Left hindlimb (tissue), 1 donor: ENCODE measurements at regions not wholly inside any gene's neighbourhood (a gene's known extent, or its start where the extent isn't known, plus 50 kb on each side); places are given as distances from the start of the nearest gene placed in this dataset.

ENCODE experiments used
- DNase-seq: peaks from one replicate; pipeline ENCODE4 v3.0.0-alpha.2; 2018

DNA sequence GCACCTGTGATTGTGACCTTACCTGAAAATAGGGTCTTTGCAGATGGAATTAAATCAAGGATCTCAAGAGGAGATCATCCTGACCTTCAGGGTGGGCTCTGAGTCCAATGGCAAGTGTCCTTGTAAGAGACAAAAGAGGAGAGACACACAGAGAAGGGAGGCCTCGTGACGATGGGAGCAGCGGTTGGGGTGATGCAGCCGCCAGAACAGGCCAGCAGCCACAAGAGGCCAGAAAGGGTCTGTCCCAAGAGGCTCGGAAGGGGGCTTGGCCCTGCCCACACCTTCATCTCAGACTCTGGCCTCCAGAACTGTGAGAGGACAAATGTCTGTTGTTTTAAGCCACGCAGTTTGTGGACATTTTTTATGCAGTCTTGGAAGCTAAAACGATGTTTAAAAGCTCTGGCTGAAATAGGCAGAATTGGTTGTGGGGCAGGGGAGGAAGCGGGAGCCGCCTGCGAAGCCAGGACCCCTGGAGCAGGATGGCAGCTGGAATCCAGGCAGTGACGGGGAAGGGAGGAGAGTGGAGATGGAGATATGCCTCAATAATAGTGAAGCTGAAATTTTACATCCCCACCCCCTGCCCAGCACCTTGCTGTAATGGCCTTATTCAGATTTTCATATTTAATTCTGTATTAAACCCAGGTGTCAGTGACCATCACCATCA lies 216.4 kb downstream of the ANKRD60 start:
- peak; percentile 18 for DNase-seq

DNA sequence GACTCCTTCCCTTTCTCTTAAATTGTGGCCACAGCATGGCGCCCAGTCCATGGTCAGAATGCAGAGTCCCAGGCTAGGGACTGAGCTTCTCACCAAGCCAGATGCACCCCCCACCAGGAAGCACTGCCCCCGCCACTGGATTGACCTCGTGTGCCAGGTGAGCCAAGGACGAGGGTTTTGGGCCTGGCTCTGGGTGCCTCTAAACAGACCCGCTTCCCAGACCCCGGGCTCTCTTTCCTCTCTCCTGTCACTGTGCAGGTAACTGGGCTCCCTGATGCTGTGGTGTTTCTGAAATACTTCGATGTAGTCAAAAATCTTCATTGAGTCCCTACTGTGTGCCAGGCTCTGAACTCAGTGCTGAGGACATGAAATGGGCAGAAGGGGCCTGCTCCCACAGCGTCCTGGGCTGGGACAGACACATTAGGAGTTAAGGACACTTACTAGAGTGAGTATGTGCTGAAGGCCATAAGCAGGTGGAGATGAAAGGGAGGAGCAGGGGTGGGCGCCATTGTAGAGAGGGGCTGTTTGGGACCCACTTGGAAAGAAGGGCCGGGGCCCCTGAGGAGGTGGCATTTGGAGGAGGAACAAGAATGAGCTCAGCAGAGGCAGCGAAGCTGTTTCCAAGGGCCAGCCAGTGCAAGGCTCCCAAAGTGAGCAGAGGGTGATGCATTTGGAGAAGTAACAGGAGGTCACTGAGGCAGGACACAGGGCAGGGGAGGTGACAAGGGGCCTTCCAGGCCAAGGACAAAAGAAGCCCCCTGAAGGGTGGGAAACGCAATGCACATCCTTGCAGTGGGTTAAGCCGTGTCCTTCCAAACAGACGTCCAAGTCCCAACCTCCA lies 217.1 kb downstream of the ANKRD60 start:
- DNase-seq = peak; percentile 18

DNA sequence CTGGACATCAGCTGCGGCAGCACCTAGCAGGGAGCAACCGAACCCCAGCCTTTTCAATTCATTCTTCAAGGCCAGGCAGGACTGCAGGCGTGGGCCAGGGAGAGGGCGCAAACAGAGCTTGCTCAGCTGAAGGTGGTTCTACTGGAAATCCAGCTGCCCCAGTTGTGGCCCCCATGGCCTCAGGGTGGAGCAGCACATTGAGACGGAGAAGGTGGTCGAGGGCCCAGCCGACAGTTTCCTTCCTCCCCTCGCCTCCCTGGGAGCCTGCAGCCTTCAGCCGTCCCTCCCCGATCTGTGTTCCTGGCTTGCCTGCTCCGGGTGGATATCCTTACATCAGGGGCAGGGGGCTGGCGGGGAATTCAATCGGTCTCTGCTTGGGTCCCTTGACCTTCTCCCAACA lies 217.8 kb downstream of the ANKRD60 start:
- no peak for DNase-seq

DNA sequence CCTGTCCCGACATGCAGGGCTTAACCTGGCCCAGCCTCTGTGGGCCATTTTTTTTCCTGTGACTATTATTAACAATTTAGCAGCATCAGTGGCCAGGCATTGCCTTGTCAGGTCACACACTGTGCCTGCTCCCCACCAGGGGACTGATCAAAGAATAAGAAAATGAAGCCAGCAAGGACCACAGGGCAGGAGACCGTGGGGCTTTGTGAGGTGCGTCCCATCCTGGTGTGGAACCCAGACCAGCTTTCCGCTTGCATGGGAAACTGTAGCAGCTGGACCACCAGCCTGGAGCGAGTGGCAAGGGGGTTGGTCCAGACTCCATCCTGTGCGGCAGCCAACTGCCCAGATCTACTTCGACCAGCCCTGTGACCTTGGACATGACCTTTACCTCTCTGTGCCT lies 218.3 kb downstream of the ANKRD60 start:
- DNase-seq = no peak

DNA sequence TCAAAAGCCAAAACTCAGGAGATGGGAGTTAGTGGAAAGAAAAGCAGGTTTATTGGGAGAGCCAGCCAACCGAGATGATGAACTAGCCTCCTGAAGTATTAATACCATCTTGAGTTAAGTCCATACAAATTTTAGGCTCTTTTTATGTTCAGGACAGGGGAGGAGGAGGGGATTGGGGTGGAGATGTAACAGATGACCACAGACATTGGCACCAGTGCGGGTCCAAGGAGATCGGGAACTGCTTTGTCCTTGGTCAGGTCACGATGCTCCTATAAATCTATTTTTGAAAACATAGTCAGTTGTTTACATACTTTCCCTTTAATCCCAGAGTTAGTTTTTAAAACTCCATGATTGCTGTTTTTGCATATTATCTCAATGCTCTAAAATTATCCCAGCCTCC lies 219.6 kb downstream of the ANKRD60 start:
- no peak for DNase-seq

DNA sequence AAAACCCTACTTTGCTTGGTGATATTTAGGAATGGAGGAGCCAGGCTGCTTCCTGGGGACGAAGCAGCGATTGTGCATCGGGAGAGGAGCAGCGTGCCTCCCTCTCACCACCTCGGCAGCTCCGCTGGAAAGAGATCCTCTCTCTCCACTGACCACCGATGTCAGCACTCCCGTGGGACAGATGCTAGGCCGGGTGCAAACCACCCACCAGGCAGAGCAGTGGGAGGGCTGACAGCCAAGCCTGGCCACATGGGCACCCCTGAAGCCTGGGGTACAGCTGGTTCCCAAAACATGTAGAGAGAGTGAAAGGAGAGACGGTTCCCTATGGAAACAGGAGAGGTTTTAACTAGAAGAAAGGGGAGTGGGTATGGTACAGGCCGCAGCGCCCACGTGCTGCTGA lies 220.0 kb downstream of the ANKRD60 start:
- DNase-seq = no peak

DNA sequence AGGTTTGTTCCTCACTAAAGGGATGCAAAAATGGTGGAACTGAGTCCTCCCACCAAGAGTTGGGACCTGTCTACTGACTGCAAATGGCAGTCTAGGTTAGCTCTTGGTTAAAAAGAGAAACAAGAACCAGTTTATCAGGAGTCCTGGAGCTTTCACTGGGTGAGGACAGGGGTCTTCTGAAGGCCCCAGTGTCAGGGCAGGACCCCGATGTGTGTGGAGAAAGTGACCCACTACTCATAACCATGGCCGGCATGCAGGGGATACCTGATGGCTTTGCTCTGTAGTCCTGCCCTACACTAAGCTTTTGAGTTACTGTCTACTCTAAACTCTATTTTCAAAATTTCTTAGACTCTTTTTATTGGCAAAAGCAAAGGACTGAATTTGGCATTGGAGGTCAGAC lies 220.5 kb downstream of the ANKRD60 start:
- DNase-seq = no peak

DNA sequence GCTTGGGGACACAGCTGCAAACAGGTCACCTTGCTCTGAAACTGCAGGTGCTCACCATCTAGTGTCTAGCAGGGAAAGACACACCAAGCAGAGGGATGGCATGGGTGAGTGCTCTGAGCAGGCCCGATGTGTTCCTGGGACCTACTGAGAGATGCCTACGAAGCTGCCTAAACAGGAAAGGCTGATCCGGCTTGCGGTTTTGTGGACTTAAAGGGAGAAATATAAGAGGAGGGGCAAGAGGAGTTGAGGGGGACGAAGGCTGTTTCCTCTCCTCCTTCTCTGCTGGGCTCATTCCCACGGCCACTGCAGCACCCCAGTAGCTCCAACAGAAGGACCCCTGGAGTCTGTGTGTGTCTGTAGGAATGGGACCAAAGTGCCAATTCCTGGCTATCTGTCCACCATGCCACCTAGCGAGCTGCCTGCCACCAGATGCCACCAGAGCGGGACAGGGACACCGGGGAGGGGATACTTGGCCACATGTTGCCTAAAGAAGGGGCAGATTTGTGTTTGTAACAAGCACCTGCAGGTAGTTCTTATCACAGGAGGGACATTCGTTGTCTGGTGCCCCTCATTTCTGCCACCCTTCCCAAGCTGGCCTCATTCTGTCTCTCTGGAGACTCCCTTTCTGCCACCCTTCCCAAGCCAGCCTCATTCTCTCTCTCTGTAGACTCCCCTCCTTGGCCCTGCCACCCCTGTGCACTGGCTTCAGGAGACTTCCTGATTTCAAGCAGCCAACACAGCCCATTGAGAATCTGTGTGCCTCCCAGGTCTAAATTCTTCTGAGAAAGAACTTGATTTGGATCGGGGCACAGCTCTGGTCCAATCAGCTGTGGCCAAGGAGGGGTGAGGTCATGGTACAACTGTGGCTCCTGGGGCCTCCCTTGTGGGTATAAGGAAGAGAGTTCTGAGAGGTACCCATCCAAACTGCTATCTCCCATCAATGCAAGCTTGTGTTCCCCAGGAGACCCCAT lies 221.8 kb downstream of the ANKRD60 start:
- peak; percentile 11 for DNase-seq

DNA sequence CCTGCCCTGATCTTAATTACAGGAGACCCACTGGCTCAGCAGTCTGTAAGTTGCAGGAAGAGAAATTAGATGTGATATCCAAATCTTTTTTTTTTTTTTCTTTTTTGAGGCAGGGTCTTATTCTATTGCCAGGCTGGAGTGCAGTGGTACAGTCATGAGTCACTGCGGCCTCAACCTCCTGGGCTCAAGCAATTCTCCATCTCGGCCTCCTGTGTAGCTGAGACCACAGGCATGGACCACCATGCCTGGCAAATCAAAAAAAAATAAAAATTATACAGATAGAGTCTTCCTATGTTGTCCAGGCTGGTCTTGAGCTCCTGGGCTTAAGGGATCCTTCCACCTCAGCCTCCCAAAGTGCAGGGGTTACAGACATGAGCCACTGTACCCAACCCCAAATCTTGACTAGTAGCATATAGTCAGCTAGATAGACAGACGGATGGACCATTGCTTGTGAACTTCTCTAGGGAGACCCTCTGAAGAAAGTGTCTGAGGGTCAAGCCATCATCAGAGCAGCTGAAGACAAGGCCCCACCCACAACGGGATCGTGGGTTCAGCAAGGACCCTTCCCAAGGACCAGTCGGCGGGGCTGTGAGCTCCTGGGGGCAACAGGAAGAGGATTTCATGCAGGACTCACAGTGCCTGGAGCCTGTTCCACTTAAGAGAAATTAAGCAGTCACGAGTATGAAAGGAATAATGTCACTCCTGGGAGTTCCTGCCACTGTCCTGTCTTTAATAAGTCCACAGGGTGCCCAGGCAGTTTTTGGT lies 222.7 kb downstream of the ANKRD60 start:
- DNase-seq = no peak

DNA sequence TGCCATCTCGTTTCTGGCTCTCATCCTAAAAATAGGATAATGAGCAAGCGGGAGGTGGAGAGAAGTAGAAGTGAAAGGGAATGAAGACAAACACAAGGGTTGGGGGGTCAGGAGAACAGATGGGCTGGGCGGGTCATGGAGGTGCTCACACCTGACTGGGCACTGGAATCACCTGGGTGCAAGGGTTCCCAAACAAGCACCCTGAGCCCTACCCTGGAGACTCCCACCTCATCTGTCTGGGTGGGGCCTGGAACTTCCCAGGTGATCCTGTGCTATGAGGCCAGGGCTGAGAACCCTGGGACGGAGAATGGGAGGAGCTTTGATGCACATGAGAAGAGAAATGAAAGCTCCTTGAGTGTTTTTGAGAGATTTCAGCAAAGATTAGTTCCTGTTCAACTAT lies 223.6 kb downstream of the ANKRD60 start:
- no peak for DNase-seq

DNA sequence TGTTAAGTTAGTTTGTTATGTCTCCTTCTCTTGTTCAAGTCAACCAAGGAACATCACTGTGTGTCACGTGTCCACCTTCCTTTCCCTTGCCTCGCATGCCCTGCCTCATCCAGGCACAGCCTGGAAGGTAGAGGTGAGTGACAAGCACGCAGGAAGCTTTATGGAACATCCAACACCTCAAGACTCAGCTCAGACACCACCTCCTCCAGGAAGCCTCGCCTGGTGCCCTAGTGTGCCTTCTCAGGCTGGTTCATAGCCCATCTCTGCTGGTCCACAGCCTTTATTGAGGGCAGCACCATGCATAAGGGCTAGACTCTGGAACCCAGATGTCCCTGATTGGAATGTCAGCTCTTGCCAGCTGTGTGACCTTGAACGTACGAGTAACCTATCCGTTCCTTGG lies 224.3 kb downstream of the ANKRD60 start:
- no peak for DNase-seq

DNA sequence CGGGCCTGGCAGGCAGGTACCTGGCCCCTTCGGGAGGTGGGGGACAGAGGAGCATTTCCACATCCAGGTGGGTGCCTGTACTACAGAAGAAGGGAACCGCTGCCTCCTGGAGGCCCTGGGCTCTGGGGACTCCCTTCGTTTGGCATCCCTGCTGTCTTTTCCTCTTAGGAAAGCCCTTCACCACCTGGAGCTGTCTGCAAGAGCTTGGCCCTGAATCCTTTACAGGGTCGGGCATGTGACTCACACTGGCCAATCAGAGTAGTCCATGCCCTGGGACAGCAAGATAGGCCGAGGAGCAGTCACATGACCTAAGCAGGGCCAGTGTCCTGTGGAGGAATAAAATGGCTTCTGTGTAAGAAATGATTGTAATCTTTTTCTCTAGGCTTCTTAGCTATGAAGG lies 224.9 kb downstream of the ANKRD60 start:
- DNase-seq = no peak

DNA sequence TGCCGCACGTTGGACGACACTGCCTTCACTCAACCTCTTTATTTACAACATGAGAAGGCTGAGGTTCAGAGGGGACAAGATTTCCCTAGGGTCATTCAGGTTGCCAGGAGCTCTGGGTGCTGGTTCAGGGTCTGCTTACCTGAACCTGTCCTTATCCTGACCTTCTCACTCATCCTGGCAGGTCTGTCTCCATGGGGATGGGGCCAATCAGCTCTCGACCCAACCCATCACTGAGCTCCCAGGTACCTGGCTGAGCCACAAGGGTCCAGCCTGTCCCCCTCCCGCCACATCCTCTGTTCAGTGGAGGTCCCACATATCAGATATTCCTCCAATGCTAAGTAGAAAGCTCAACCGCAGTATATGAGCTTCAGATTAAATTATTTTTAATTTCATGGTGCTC lies 225.6 kb downstream of the ANKRD60 start:
- no peak for DNase-seq

DNA sequence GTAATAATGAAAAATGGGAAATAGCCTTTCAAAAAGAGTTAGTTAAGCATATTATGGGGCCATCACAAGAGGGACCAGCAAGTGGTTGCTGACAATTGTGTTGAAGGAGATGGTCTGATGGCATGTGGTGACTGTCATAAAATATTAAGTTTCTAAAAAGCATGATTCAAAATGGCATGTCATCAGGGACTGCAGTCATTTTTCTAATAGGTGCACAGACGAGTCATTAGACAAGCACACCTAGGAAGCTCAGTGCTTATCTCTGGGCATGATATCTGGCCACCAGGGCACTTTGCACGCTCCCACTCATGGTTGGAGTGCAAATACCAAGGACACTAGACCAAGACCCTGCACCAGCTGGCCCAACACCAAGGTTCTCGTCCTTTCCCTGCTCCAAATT lies 226.5 kb downstream of the ANKRD60 start:
- DNase-seq = no peak

DNA sequence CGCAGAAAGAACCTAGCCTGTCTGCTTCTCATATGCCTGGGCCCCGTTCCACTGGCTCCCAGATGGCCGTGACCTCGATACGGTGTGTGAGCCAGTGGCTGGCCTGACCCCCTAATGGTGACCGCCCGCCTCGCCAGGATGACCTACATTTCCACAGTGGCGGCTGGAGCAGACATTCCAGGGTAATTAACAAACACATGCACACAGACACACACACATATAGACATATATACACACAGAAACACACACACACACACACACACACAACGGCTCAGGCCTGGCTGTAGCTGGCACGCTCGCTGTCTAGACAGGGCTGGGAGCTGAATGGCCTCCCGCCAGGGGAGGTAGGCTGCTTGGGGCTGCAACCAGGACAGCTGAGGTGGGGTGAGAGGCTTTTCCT lies 227.1 kb downstream of the ANKRD60 start:
- peak; percentile 68 for DNase-seq

DNA sequence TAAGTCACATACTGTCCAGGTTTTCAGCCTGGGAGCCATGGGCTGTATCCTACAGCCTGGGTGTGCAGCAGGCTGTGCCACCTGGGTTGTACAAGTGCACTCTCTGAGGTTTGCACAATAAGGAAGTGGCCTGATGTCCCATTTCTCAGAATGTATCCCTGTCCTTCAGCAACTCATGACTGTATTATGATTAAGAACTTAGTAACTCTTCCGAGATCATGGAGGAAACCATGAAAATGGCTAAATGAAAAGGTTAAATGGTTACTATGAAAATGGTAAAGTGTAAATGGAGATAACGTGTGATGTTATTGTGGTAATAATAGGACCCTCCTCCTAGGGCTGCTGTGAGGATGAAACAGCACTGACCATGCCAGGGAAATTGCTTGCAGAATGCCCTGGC lies 227.6 kb downstream of the ANKRD60 start:
- DNase-seq = no peak

DNA sequence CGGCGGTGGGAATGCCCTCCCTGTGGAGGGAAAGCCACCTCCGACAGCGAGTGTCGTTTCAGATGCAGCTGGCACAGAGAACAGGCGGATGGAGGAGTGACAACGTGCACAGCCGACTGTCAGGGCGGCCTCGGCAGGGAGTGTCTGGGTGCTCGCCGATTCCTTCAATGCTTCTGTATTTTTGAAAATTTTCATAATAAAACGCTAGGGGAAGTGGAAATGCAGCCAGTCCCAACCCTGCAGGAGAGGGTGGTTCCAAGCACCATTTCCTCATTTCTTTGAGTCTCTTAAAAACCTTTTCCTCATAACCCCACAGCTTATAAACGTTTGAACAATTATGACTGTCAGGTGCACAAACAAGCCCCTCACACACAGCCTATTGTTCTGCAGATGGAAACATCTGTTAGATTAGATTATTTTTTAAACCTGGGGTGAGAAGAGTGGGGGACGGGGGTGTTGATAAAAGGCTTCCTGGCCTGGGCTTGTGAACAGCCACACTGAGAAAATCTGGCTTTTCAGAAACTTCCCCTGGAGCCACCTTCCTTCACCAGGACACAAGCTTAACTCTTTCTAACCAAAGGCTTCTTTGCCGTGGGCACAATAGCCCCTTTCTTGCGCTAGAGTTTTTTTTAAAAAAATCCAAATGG lies 228.9 kb downstream of the ANKRD60 start:
- peak; percentile 53 for DNase-seq

DNA sequence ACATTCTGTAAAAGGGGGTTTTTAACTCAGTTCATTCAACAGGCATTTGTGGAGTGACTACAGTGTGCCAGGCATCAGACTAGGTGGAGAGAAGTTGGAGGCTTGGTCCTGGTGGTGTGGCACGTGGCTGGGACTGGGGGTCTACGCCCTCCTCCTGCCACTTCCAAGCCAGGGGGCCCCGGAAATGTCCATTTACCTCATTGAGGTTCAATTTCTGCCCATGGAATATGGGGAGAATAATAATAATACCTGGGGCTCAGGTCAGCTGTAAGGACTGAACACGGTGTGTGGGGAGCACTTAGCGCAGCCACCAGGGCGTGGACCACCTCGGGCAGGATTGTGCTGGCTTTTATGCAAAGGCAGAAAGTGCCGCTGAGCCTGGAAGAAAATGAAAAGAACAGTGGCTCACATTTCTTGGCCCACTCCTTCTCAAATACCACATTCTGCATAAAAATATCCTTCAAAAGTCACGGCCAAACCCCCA lies 229.4 kb downstream of the ANKRD60 start:
- DNase-seq = no peak

DNA sequence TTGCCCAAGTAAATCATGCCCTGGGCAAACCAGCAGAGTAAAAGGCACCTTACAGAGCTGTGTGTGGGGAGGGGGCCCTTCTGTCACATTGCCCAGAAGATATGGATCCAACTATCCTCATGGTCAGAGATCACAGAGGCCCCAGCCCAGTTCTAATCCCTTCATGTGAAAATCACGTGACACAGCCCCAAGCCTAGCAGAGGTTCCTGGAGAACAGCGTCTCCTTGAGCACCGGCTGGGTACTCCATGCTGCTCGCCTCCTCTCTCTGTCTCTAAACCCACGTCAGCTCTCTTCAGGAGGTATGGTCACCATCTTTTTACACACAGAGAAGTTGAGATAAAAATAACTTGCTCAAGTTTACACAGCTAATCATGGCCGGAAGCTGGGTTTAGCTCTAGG lies 230.2 kb downstream of the ANKRD60 start:
- no peak for DNase-seq

DNA sequence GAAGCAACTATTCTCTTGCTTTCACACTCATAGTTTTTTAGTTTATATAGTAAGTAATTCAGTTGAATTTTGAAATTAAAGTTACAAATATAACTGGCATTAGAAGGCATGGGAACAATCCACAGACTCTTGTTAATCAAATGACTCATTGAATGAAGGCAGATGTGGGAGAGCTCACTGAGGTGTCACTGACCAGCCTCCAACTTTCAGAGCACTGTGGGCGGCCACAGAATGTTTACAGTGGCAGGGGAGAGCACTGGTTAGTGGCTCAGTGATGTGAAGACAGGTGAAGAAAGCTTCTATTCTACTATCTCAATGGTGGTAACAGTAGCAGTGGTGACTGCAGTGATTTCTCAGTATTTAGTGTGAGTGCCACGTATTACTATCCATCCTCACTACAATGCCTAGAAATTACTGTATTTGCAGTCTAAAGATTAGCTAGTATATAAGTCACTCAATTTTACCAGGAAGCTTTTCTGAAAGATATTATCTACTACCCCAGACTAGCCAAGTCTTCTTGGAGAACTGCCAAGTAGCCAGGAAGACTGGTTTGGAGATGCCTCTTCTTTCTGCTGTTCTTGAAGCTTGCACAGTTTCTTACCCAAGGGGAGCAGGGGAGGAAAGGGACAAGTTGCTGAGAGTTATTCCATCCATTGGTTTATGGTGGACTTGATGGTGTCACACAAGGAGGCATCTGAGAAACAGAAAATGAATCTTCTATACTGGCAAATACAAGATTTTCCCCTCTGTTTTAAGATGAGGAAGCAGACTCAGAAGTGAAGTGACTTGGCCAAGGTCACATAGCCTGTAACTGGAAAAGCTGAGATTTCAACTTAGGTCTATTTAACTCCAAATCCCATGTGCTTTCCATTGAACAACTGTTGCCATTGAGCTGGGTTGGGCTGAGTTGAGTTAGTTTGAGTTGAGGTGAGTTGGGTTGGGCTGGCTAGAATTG lies 231.2 kb downstream of the ANKRD60 start:
- DNase-seq = no peak

DNA sequence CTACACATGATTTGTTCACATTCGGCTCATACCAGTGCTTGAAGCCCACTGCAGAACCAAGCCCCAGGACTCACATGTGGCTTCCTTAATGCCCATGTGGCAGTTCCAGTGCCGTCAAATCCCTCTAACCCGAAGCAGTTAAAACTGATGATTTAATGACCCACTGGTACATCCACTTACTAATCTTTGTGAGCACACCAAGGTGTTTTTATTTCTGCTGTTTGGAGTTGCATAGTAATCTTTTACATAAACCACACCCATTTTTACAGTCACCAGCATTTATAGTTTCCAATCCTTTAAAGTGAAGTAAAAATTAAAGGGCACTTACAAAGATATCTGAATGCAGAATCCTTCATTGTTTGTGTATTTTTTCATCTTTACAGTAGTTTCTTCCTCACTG lies 232.0 kb downstream of the ANKRD60 start:
- DNase-seq = no peak
